Endothelial cell (in vitro differentiated cells): ENCODE measurements at regions not wholly inside any gene's neighbourhood (a gene's known extent, or its start where the extent isn't known, plus 50 kb on each side); places are given as distances from the start of the nearest gene placed in this dataset.

Source experiments
- DNase-seq: peaks from one replicate; pipeline ENCODE4 v3.0.0; 2021; ENCODE audit warnings: low spot score
- H3K27ac Mint-ChIP-seq: one replicate; pipeline ENCODE4 v1.8.0; 2021; ENCODE audit warnings: mixed read lengths, inconsistent platforms; ENCODE audit not compliant: unreplicated experiment
- H3K27me3 Mint-ChIP-seq: one replicate; pipeline ENCODE4 v1.8.0; 2021; ENCODE audit warnings: mild to moderate bottlenecking, moderate library complexity, mixed read lengths, inconsistent platforms; ENCODE audit not compliant: unreplicated experiment
- H3K36me3 Mint-ChIP-seq: one replicate; pipeline ENCODE4 v1.8.0; 2021; ENCODE audit warnings: mild to moderate bottlenecking, low read depth, mixed read lengths, inconsistent platforms; ENCODE audit not compliant: unreplicated experiment
- H3K4me1 Mint-ChIP-seq: one replicate; pipeline ENCODE4 v1.8.0; 2021; ENCODE audit warnings: mild to moderate bottlenecking, mixed read lengths, inconsistent platforms; ENCODE audit not compliant: unreplicated experiment
- H3K4me3 Mint-ChIP-seq: one replicate; pipeline ENCODE4 v1.8.0; 2021; ENCODE audit warnings: mild to moderate bottlenecking, mixed read lengths, inconsistent platforms; ENCODE audit not compliant: unreplicated experiment
- H3K9me3 Mint-ChIP-seq: one replicate; pipeline ENCODE4 v1.8.0; 2021; ENCODE audit warnings: mixed read lengths, inconsistent platforms; ENCODE audit not compliant: unreplicated experiment
- TF ChIP-seq, protein P1 (sequence below): fragments of 200-600 bp; sonication (generic); IDR thresholded peaks from one replicate; pipeline ENCODE4 v1.5.0; 2021; ENCODE audit warnings: antibody characterized with exemption; ENCODE audit not compliant: unreplicated experiment

- Mint-ChIP-seq H3K4me1 (peaks cover 5% of the 10 kb centered on the region), H3K27me3 (no peaks in the 10 kb centered on the region), H3K36me3 (peaks cover 30% of the 10 kb centered on the region), H3K27ac (no peak overlapping the region), H3K4me3 (no peak overlapping the region), H3K9me3 (no peaks in the 10 kb centered on the region)
- TF ChIP-seq, protein P1, sequence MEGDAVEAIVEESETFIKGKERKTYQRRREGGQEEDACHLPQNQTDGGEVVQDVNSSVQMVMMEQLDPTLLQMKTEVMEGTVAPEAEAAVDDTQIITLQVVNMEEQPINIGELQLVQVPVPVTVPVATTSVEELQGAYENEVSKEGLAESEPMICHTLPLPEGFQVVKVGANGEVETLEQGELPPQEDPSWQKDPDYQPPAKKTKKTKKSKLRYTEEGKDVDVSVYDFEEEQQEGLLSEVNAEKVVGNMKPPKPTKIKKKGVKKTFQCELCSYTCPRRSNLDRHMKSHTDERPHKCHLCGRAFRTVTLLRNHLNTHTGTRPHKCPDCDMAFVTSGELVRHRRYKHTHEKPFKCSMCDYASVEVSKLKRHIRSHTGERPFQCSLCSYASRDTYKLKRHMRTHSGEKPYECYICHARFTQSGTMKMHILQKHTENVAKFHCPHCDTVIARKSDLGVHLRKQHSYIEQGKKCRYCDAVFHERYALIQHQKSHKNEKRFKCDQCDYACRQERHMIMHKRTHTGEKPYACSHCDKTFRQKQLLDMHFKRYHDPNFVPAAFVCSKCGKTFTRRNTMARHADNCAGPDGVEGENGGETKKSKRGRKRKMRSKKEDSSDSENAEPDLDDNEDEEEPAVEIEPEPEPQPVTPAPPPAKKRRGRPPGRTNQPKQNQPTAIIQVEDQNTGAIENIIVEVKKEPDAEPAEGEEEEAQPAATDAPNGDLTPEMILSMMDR: no peak
- DNase-seq: no peak
These were observed 170.0 kb upstream of the FOXN3 start for GRCh38 chr14:89587136-89587420.

GRCh38 chr14:89586258-89587135 lies 169.5 kb upstream of the FOXN3 start:
- H3K36me3 Mint-ChIP-seq: peaks cover 29% of the 10 kb centered on the region
- peaks cover 3% of the 10 kb centered on the region for H3K4me1 Mint-ChIP-seq

DNA sequence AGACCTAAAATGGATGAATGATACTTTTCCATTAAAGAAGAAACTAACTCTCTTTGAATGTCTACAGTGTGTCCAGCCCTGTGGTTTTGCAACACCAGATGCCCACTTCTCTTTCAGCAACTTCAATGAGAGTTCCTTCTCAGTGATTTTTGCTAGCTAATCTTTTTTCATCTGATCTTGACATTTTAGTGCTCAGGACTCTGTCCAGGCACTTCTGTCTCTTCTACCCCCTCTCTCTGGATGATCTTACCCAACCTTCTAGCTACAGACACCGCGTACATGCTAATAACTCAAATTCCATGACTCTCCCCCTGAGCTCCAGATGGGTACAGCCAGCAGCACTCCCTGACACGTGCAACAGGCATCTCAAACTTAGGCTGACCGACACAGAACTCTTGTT lies 161.1 kb upstream of the FOXN3 start:
- TF ChIP-seq, protein P1: no peak
- Mint-ChIP-seq H3K4me1 (peaks cover 35% of the 10 kb centered on the region), H3K9me3 (no peaks in the 10 kb centered on the region), H3K4me3 (no peak overlapping the region), H3K36me3 (peaks cover 9% of the 10 kb centered on the region), H3K27ac (no peak overlapping the region), H3K27me3 (peaks cover 1% of the 10 kb centered on the region)
- no peak for DNase-seq

More at GRCh38 chr14:89586258-89587135, 169.5 kb upstream of the FOXN3 start:
- Mint-ChIP-seq H3K4me3 (no peak overlapping the region), H3K9me3 (no peaks in the 10 kb centered on the region), H3K27me3 (no peaks in the 10 kb centered on the region), H3K27ac (no peak overlapping the region)
- TF ChIP-seq, protein P1: no peak
- DNase-seq: no peak

- no peaks in the 10 kb centered on the region for H3K9me3 Mint-ChIP-seq
- DNase-seq: no peak
- H3K4me1 Mint-ChIP-seq: peaks cover 38% of the 10 kb centered on the region
- H3K27me3 Mint-ChIP-seq: peaks cover 1% of the 10 kb centered on the region
- TF ChIP-seq, protein P1: no peak
- H3K36me3 Mint-ChIP-seq: peaks cover 5% of the 10 kb centered on the region
- H3K27ac Mint-ChIP-seq: peak overlapping the region; percentile 6
- H3K4me3 Mint-ChIP-seq: no peak overlapping the region
These were observed 159.9 kb upstream of the FOXN3 start for GRCh38 chr14:89576960-89577359.

DNA sequence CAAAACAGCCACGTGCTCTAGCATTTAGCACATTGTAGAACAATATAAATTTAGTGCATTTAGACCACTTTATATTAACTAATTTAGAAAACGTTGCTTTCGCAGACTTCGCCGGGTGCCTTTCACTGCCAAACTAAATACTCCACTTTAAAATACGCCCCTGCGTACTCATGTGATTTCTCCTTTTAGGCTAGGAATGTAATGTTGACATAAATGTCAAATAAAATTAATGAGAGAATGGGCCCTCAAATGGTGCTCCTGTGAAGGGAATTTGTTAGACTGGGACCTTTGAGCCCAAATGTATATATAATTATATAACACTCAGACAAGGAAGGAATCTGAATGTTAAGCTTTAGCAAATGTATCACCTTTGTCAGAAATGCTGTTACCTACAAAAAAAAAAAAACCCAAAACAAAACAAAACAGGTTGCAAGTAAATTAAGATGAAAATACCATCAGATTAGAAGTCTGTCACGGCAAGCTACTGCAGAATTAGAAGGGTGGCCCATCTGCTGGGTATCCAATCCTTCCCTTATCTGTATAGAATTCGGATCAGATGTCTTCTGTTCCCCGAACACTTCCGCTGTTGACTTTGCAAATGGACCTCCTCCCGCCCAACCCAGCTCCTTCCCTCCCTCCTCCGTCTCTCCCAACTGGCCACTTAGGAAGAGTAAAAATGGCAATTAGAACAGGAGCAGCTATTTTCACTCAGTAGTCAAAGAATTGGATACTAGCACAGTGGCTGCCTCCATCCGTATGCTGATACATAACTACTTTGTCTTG lies 159.3 kb upstream of the FOXN3 start:
- peaks cover 1% of the 10 kb centered on the region for H3K27me3 Mint-ChIP-seq
- TF ChIP-seq, protein P1: no peak
- peaks cover 38% of the 10 kb centered on the region for H3K4me1 Mint-ChIP-seq
- no peak for DNase-seq
- no peaks in the 10 kb centered on the region for H3K36me3 Mint-ChIP-seq
- H3K27ac Mint-ChIP-seq: peak overlapping the region; percentile 6
- H3K9me3 Mint-ChIP-seq: no peaks in the 10 kb centered on the region
- no peak overlapping the region for H3K4me3 Mint-ChIP-seq
